ENCODE measurements at regions not wholly inside any gene's neighbourhood (a gene's known extent, or its start where the extent isn't known, plus 50 kb on each side); places are given as distances from the start of the nearest gene placed in this dataset.
"Not testable (repeated sequence)": the region's sequence is repeated elsewhere in the genome, so short reads cannot be mapped to it uniquely, and the experiment has no call there.

GRCh38 chr2:190759749-190760213, 110.9 kb downstream of the NAB1 start:
- no peaks in the 10 kb centered on the region for H3K9me3 ChIP-seq
- no peaks in the 10 kb centered on the region for H3K4me1 ChIP-seq
- no peak overlapping the region for H3K27ac ChIP-seq
- no peak for TF ChIP-seq POLR2A (IDR thresholded peaks at IDR 0.05)
- TF ChIP-seq CTCF (IDR thresholded peaks at IDR 0.05), result no peak
- intact Hi-C loops (cut with DNase I), result no loop called here
- H3K27me3 ChIP-seq, result no peaks in the 10 kb centered on the region
- no peak overlapping the region for H3K4me3 ChIP-seq (replicated peaks in 1 of 3)
- H3K36me3 ChIP-seq, result no peaks in the 10 kb centered on the region
- 89 to 92% methylated on average over 8 of the region's 8 CpGs for WGBS, 2 donors
- no peak for DNase-seq

GRCh38 chr2:190760353-190761150, 111.7 kb downstream of the NAB1 start:
- peak in 1 of 2 donors; percentile 5 for DNase-seq
- H3K27ac ChIP-seq; intact Hi-C loops (cut with DNase I); H3K27me3 ChIP-seq; H3K36me3 ChIP-seq; H3K4me1 ChIP-seq; H3K9me3 ChIP-seq: not testable (repeated sequence)
- WGBS, 2 donors, result 67 to 69% methylated on average over 13 to 24 of the region's 30 CpGs
- H3K4me3 ChIP-seq (replicated peaks in 1 of 3), result peak overlapping the region in 1 of 3 donors; percentile 14

- peak overlapping the region in 1 of 3 donors; percentile 14 for H3K4me3 ChIP-seq (replicated peaks in 1 of 3)
Measured at GRCh38 chr2:190761216-190761615, 112.3 kb downstream of the NAB1 start.

GRCh38 chr2:190762566-190762965, 113.7 kb downstream of the NAB1 start:
- WGBS, 2 donors, result 90 to 93% methylated on average over 1 of the region's 1 CpG
- no peak overlapping the region for H3K27ac ChIP-seq
- intact Hi-C loops (cut with DNase I), result no loop called here
- no peak overlapping the region for H3K4me3 ChIP-seq (replicated peaks in 1 of 3)
- TF ChIP-seq POLR2A (IDR thresholded peaks at IDR 0.05) (no peak), CTCF (IDR thresholded peaks at IDR 0.05) (no peak)
- no peak for DNase-seq
- no peaks in the 10 kb centered on the region for H3K4me1 ChIP-seq
- no peaks in the 10 kb centered on the region for H3K9me3 ChIP-seq
- H3K36me3 ChIP-seq, result no peaks in the 10 kb centered on the region
- H3K27me3 ChIP-seq, result no peaks in the 10 kb centered on the region

More at GRCh38 chr2:190761216-190761615, 112.3 kb downstream of the NAB1 start:
- H3K27ac ChIP-seq; H3K36me3 ChIP-seq; intact Hi-C loops (cut with DNase I); H3K4me1 ChIP-seq; H3K27me3 ChIP-seq; H3K9me3 ChIP-seq: not testable (repeated sequence)
- 8 to 20% methylated on average over 17 to 27 of the region's 28 CpGs for WGBS, 2 donors
- peak; percentile 42 to 43 for DNase-seq

GRCh38 chr2:190763100-190763499, 114.2 kb downstream of the NAB1 start:
- TF ChIP-seq CTCF (IDR thresholded peaks at IDR 0.05), result no peak
- TF ChIP-seq POLR2A (IDR thresholded peaks at IDR 0.05), result no peak
- intact Hi-C loops (cut with DNase I), result no loop called here
- no peaks in the 10 kb centered on the region for H3K27me3 ChIP-seq

GRCh38 chr2:190763901-190764514, 115.1 kb downstream of the NAB1 start:
- no peak overlapping the region for H3K27ac ChIP-seq
- TF ChIP-seq POLR2A (IDR thresholded peaks at IDR 0.05) (no peak), CTCF (IDR thresholded peaks at IDR 0.05) (no peak)
- intact Hi-C loops (cut with DNase I), result no loop called here
- no peaks in the 10 kb centered on the region for H3K27me3 ChIP-seq
- no peaks in the 10 kb centered on the region for H3K36me3 ChIP-seq
- WGBS, 2 donors, result 94 to 95% methylated on average over 2 of the region's 2 CpGs
- H3K9me3 ChIP-seq, result no peaks in the 10 kb centered on the region
- H3K4me1 ChIP-seq, result no peaks in the 10 kb centered on the region
- H3K4me3 ChIP-seq (replicated peaks in 1 of 3), result no peak overlapping the region
- no peak for DNase-seq

More at GRCh38 chr2:190763100-190763499, 114.2 kb downstream of the NAB1 start:
- H3K9me3 ChIP-seq, result no peaks in the 10 kb centered on the region
- H3K4me3 ChIP-seq (replicated peaks in 1 of 3), result no peak overlapping the region
- no peaks in the 10 kb centered on the region for H3K36me3 ChIP-seq
- no peak overlapping the region for H3K27ac ChIP-seq
- DNase-seq, result no peak
- H3K4me1 ChIP-seq, result no peaks in the 10 kb centered on the region
